HUDEP-2 (cell line): ENCODE measurements at regions not wholly inside any gene's neighbourhood (a gene's known extent, or its start where the extent isn't known, plus 50 kb on each side); places are given as distances from the start of the nearest gene placed in this dataset.

Experiments used
- DNase-seq, 76 experiments: peaks; one replicate each; lab custom pipeline; 2025; ENCODE audit not compliant: unreplicated experiment in 76 of 76; lab: John Stamatoyannopoulos, UW

DNA sequence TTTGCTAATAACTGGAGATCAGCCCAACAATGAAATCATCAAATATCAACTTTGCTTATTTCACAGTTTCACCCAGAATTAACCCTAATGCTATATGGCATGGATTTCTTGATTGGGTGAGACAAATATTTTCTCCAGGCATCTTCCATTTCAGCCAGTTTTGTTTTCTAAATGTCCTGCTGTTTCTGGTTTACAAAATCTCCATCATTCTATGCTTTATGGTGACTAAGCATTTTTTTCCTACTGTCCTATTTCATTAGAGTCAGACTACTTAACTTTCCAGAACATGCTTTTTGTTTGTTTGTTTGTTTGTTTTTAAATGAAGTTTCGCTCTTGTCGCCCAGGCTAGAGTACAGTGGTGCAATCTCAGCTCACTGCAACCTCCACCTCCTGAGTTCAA lies 59.5 kb upstream of the EXOC2 start:
- no peak for DNase-seq

DNA sequence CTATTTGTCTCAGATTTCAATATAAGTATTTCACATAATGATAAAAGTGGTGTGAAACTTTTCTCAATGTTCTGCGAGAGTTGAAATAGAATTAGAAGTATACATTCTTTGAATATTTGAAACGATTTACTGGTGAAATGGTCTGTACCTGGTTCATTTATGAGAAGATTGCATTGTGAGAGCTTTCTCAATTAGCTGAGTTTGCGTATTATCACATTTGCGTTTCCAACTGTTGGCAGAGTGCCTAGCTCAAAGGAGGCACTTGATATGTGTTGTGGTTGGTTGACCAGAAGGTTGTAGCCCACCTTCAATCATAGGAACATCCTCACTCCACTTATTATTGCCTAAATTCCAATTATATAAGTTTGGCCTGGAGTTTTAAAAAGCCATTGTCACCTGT lies 58.8 kb upstream of the EXOC2 start:
- DNase-seq: no peak

GRCh38 chr6:747921-748320 lies 55.0 kb upstream of the EXOC2 start:
- DNase-seq: no peak

DNA sequence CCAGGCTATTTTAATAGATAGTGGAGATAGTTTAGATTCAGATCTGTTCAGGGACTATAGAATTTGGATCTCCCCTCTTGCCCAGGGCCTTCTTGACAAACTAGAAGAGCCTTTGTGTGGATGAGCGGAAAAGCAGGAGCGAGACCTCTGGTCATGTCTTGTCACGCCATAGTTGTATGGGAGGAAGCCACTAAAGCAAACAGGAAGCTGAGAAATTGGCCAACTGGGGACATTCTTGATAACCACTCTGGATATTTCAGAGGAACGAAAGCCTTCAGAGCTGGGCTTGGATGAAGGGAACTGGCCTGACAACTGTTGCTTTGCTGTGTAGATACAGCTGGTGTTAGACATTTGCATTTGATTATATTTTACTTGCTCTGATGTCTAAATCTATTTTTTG lies 54.1 kb upstream of the EXOC2 start:
- DNase-seq: no peak

GRCh38 chr6:744666-745353 lies 51.9 kb upstream of the EXOC2 start:
- DNase-seq: no peak

DNA sequence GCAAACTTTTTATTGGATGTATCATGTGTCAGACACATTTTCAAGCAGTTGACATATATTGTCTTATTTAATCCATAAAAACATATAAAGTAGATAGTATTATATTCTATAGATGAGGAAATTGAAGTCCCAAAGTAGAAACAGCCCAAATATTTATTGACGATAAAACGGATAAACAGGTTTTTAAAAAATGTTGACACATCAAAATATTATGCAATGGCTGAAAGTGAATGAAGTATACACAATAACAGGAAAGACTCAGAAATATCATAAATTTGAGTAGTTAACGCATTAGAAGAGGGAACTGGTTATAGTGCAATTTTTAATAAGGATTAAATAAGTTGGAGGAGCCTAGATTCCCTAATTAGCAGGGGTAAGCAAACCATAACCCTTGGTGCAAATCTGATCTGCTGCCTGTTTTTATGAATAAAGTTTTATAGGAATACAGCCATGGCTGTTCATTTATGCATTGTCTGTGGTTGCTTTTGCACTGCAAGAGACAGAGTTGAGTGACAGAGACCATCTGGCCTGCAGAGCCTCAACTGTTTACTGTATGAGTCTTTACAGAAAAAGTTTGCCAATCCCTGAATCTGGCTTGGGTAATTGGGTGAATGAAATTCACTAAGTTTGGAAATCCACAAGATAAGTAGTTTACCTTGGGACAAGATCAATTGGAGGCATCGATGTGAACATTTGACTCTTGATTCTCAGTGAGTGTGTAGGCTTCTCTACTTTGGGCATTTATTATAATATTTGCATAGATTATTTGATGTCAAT lies 50.6 kb upstream of the EXOC2 start:
- DNase-seq: no peak
